ENCODE measurements at regions not wholly inside any gene's neighbourhood (a gene's known extent, or its start where the extent isn't known, plus 50 kb on each side); places are given as distances from the start of the nearest gene placed in this dataset.

DNA sequence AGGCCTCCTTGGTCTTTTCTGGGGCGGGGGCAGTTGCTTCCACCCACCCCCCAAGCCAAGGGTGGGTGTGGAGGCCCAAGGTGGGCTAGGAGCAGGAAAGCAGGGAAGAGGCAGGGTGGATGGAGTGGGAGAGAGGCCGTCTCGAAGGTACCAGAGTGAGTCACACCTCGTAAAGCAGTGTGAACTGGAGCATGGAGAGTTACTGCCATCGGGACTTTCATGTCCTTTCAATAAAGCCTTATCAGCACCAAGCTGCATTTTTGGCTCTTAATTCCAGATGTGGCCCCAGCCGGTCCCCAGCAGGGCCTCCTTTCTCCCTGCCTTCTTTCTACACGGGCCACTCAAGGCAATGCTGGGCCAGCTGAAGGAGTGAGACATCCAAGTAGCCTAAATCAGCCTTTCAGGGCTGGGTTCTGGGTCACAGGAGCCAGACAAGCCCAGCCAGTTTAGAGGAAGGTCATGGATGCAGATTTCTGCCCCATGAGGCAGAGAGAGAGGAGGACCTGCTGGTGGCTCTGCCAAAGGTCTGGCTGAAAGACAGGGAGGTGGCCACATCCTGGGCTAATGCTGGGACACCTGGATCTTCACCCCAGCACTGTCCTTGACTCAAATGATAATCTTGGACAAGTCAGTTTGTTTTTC lies 59.0 kb upstream of the CD82 start:
- TF ChIP-seq, protein P1, sequence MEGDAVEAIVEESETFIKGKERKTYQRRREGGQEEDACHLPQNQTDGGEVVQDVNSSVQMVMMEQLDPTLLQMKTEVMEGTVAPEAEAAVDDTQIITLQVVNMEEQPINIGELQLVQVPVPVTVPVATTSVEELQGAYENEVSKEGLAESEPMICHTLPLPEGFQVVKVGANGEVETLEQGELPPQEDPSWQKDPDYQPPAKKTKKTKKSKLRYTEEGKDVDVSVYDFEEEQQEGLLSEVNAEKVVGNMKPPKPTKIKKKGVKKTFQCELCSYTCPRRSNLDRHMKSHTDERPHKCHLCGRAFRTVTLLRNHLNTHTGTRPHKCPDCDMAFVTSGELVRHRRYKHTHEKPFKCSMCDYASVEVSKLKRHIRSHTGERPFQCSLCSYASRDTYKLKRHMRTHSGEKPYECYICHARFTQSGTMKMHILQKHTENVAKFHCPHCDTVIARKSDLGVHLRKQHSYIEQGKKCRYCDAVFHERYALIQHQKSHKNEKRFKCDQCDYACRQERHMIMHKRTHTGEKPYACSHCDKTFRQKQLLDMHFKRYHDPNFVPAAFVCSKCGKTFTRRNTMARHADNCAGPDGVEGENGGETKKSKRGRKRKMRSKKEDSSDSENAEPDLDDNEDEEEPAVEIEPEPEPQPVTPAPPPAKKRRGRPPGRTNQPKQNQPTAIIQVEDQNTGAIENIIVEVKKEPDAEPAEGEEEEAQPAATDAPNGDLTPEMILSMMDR (IDR thresholded peaks at IDR 0.05; ENCODE audit: insufficient read depth, low read depth, low read length, missing control alignments) = no peak
- no peak for DNase-seq (ENCODE audit: low read depth)
- H3K4me3 ChIP-seq (ENCODE audit: low read length) = no peak overlapping the region

DNA sequence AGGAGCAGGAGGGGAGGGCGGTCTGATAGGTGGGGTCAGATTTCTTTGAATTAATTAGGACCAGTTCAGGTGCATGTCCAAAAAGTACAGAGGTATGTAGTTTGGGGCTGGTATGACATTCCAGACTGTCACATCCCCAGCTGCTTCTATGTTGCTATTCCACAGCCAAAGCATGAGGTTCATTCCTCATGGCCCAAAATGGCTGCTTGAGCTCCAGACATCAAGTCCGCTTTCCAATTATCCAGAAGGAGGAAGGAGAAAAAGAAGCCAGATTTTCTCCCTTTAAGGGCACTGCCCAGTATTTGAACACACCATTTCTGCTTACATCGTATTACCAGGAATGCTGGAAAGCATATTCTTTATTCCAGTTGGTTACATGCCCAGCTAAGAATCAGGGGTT lies 58.0 kb upstream of the CD82 start:
- no peak for DNase-seq (ENCODE audit: low read depth)
- TF ChIP-seq, protein P1 (IDR thresholded peaks at IDR 0.05; ENCODE audit: insufficient read depth, low read depth, low read length, missing control alignments) = no peak
- H3K4me3 ChIP-seq (ENCODE audit: low read length) = no peak overlapping the region

DNA sequence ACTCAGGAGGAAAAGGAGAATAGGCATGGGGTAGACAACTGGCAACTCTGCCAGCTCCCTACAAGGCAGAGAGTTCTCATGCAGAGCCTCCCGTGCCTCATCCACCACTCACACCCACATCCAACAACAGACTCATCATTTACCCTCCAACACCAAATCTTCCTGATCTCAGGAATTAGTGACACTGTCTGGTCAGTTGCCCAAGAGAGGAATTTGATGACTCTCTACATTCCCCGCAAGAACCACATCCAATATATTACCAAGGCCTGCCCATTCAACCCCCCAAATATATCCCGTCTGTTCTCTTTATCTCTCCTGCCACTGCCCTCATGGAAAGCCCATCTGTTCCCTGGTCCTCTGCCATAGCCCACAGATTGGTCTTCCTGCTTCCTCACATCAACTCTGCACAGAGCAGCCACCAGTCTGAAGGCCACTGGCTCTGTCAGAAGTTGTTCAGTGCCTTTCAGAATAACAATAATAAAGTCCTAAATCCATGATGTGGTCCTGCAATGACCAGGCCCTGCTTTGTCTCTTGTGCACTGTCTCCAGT lies 57.5 kb upstream of the CD82 start:
- no peak for DNase-seq (ENCODE audit: low read depth)
- TF ChIP-seq, protein P1 (IDR thresholded peaks at IDR 0.05; ENCODE audit: insufficient read depth, low read depth, low read length, missing control alignments) = no peak
- no peak overlapping the region for H3K4me3 ChIP-seq (ENCODE audit: low read length)

DNA sequence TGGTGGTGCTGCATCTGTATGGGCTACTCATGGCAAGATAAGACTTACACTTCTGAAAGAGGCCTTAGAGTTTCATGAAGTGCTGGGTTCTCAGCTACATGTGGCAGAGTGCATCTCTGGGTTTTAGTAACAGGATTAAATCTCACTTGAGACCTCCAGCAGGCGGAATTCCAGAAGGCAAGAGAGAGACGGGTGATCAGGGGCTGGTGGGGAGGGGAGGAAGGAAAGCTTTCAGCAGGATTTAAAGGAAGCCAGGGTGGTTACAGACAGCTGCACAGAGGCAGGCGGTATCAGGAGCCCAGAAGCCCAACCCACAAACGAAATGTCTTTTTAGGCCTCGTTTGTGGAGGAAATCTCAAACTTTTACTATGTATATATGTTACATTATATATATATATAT lies 56.2 kb upstream of the CD82 start:
- TF ChIP-seq, protein P1 (IDR thresholded peaks at IDR 0.05; ENCODE audit: insufficient read depth, low read depth, low read length, missing control alignments) = no peak
- no peak for DNase-seq (ENCODE audit: low read depth)
- H3K4me3 ChIP-seq (ENCODE audit: low read length) = no peak overlapping the region

DNA sequence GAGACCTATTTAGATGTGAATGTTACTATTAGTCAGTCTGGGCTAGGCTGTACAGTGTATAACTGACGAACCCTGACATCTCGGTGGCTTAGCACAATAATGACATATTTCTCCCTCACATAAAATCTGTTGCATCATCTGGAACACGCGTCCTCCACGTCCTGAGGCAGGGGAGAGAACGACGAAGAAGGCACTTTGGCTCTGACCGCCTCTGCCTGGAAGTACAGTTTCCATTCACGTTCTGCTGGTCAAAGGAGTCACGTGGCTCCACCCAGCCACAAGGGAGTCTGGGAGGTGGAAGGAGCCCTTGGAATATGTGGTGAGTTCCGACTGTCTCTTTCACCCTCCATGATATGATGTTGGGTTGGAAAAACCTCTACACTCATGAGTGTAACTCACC lies 55.1 kb upstream of the CD82 start:
- TF ChIP-seq, protein P1 (IDR thresholded peaks at IDR 0.05; ENCODE audit: insufficient read depth, low read depth, low read length, missing control alignments) = no peak
- no peak overlapping the region for H3K4me3 ChIP-seq (ENCODE audit: low read length)
- no peak for DNase-seq (ENCODE audit: low read depth)

DNA sequence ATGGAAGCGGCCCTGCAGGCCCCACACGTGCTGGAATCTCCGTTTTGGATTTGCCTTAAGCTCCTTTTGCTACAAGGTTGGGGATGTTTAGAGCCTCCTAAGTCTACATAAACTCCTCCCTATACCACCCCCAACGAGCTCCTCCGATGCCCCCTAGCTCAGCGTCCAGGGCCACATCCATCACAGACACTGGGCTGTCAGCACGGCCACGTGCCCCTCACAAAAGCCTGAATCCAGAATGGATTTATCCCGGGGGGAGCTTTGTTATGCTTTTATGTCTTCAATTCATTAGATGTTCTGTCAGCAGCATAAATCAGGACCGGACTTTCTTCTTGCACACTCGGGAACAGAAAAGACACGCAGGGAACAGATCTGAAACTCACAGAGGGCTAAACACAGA lies 52.6 kb upstream of the CD82 start:
- H3K4me3 ChIP-seq (ENCODE audit: low read length) = no peak overlapping the region
- TF ChIP-seq, protein P1 (IDR thresholded peaks at IDR 0.05; ENCODE audit: insufficient read depth, low read depth, low read length, missing control alignments) = no peak
- DNase-seq (ENCODE audit: low read depth) = no peak

DNA sequence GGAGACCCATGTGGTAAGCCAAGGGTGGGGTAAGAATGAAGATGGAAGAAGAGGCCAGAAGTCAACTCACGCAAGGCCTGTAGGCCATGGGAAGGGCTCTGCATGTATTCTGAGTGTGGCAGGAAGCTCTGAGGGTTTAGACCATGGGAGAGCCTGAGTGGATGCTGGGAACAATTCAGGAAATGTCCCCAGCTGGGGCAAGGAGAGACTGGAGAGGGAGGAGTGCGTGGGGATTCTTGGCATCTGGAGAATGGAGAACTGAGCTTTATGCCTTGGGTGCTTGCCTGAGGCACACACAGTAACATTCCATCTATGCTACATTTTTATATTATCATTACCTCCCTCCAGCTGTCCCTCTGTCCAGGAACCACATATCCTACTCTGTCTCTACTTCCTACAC lies 50.4 kb upstream of the CD82 start:
- no peak for DNase-seq (ENCODE audit: low read depth)
- no peak overlapping the region for H3K4me3 ChIP-seq (ENCODE audit: low read length)
- TF ChIP-seq, protein P1 (IDR thresholded peaks at IDR 0.05; ENCODE audit: insufficient read depth, low read depth, low read length, missing control alignments) = no peak

Data from epithelial cell of esophagus (primary cell).